ENCODE measurements at regions not wholly inside any gene's neighbourhood (a gene's known extent, or its start where the extent isn't known, plus 50 kb on each side); places are given as distances from the start of the nearest gene placed in this dataset.

DNA sequence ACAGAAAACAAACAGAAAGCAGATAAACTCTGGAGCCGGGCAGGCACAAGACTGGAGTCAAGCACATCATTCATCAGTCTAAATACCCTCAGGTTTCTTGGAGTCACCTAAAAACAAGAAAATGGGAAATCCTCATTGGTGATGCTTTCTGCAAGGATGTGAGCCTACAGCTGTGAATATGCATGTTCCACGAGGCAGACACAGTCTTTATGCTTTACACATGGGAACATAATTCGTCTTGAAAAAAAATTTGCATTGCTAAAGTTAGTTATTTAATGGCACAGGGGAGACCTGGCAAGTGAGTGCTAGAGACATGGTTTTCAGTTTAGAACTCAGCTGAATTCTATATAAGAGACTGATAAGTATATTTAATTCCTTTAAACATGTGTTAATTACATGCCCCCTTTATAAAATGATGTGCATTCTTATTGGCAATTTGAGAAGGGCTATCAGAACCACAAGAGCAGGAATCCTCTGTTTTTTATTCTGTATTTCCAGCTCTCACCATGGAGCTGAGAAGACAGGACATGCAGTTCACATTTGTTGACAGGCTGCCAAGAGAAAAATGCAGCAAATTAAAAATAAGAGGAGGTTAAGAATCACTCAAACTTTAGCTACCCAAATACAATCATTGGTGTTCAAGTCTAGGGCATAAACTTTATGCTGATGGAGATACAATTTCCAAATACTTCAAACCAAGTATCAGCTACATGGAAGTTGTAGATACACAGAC lies 438.0 kb upstream of the MPDZ start:
- Histone ChIP-seq H4K20me1 (ENCODE audit: control insufficient read depth, insufficient read depth, low read depth, low read length) (no peaks in the 10 kb centered on the region), H3K79me2 (ENCODE audit: control insufficient read depth, low read length) (no peaks in the 10 kb centered on the region), H3K4me2 (ENCODE audit: low read length) (no peak overlapping the region), H3K36me3 (ENCODE audit: control insufficient read depth, low read length) (no peaks in the 10 kb centered on the region), H3K4me1 (ENCODE audit: control insufficient read depth, low read length) (no peaks in the 10 kb centered on the region), H3F3A (ENCODE audit: control insufficient read depth, insufficient read depth) (no peaks in the 10 kb centered on the region), H3K27ac (ENCODE audit: low read depth, low read length) (no peak overlapping the region), H3K9me3 (ENCODE audit: control insufficient read depth, insufficient read depth, low read length) (no peaks in the 10 kb centered on the region), H3K27me3 (ENCODE audit: control insufficient read depth, low read length) (no peaks in the 10 kb centered on the region), H3K9me2 (replicated peaks; ENCODE audit: control insufficient read depth, low read length) (no peaks in the 10 kb centered on the region), H3K4me3 (ENCODE audit: low read length) (no peak overlapping the region)
- TF ChIP-seq, protein P1, sequence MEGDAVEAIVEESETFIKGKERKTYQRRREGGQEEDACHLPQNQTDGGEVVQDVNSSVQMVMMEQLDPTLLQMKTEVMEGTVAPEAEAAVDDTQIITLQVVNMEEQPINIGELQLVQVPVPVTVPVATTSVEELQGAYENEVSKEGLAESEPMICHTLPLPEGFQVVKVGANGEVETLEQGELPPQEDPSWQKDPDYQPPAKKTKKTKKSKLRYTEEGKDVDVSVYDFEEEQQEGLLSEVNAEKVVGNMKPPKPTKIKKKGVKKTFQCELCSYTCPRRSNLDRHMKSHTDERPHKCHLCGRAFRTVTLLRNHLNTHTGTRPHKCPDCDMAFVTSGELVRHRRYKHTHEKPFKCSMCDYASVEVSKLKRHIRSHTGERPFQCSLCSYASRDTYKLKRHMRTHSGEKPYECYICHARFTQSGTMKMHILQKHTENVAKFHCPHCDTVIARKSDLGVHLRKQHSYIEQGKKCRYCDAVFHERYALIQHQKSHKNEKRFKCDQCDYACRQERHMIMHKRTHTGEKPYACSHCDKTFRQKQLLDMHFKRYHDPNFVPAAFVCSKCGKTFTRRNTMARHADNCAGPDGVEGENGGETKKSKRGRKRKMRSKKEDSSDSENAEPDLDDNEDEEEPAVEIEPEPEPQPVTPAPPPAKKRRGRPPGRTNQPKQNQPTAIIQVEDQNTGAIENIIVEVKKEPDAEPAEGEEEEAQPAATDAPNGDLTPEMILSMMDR (IDR thresholded peaks at IDR 0.05; ENCODE audit: low read depth, low read length, poor library complexity, severe bottlenecking), result no peak
- no peak for TF ChIP-seq EZH2phosphoT487 (IDR thresholded peaks at IDR 0.05; ENCODE audit: borderline replicate concordance, low read length)

DNA sequence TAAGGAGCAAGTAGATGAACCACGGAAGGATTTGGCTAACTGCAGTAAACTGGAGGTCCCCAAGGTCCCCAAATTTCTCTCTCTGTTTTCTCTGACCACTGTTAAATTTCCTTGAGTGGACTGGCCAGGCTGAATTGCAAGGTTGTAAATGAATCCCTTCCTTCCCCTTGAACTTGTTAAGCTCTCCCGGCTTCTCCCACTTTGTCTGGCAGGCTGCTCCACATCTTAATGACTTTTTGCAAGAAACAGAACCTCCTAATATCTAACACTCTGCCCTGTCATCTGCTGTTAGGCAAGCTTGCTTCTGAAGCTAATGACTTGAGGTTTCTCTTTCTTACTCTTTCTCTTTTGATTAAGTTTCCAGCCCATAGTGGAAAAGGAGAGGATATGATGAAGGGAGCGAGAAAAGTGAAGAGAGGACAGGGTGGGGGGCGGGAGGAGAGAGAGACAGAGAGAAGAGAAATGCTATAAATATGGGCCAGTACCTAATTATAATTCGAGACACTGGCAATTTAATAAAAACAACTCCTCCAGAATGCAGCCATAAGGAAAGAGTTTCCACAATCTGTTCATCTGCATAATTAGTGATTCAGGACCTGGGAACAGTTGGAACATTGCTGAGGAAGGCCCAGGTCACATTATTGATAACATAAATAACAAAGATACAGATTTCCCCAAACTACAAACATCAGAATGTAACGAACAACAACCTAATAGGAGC lies 437.3 kb upstream of the MPDZ start:
- Histone ChIP-seq H3K27ac (ENCODE audit: low read depth, low read length) (no peak overlapping the region), H4K20me1 (ENCODE audit: control insufficient read depth, insufficient read depth, low read depth, low read length) (no peaks in the 10 kb centered on the region), H3K9me2 (replicated peaks; ENCODE audit: control insufficient read depth, low read length) (no peaks in the 10 kb centered on the region), H3K4me3 (ENCODE audit: low read length) (no peak overlapping the region), H3K4me2 (ENCODE audit: low read length) (no peak overlapping the region), H3K4me1 (ENCODE audit: control insufficient read depth, low read length) (no peaks in the 10 kb centered on the region), H3K79me2 (ENCODE audit: control insufficient read depth, low read length) (no peaks in the 10 kb centered on the region), H3K9me3 (ENCODE audit: control insufficient read depth, insufficient read depth, low read length) (no peaks in the 10 kb centered on the region), H3F3A (ENCODE audit: control insufficient read depth, insufficient read depth) (no peaks in the 10 kb centered on the region), H3K27me3 (ENCODE audit: control insufficient read depth, low read length) (no peaks in the 10 kb centered on the region), H3K36me3 (ENCODE audit: control insufficient read depth, low read length) (no peaks in the 10 kb centered on the region)
- TF ChIP-seq, protein P1 (IDR thresholded peaks at IDR 0.05; ENCODE audit: low read depth, low read length, poor library complexity, severe bottlenecking), result no peak
- TF ChIP-seq EZH2phosphoT487 (IDR thresholded peaks at IDR 0.05; ENCODE audit: borderline replicate concordance, low read length), result no peak

DNA sequence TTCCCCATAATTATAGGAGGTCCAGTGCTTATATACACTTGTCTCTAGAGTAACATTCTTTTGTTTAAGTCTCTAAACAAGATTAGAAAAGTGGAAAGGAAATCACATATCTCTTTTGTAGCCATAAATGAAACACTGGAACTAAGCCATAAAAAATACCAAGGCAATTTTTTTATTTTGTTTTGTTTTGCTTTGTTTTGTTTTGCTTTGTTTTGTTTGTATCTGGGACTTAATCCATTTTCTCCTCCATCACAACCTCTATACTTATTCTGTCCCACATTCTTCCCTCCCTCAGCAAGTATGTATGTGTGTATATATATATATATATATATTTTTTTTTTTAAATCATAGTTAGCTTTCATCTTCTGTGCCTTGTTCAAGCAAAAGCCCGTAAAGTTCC lies 436.6 kb upstream of the MPDZ start:
- Histone ChIP-seq H3K4me3 (ENCODE audit: low read length) (no peak overlapping the region), H3K27me3 (ENCODE audit: control insufficient read depth, low read length) (no peaks in the 10 kb centered on the region), H3K27ac (ENCODE audit: low read depth, low read length) (no peak overlapping the region), H3K36me3 (ENCODE audit: control insufficient read depth, low read length) (no peaks in the 10 kb centered on the region), H3K4me1 (ENCODE audit: control insufficient read depth, low read length) (no peaks in the 10 kb centered on the region), H3K79me2 (ENCODE audit: control insufficient read depth, low read length) (no peaks in the 10 kb centered on the region), H3K9me2 (replicated peaks; ENCODE audit: control insufficient read depth, low read length) (no peaks in the 10 kb centered on the region), H4K20me1 (ENCODE audit: control insufficient read depth, insufficient read depth, low read depth, low read length) (no peaks in the 10 kb centered on the region), H3F3A (ENCODE audit: control insufficient read depth, insufficient read depth) (no peaks in the 10 kb centered on the region), H3K9me3 (ENCODE audit: control insufficient read depth, insufficient read depth, low read length) (no peaks in the 10 kb centered on the region), H3K4me2 (ENCODE audit: low read length) (no peak overlapping the region)
- TF ChIP-seq, protein P1 (IDR thresholded peaks at IDR 0.05; ENCODE audit: low read depth, low read length, poor library complexity, severe bottlenecking), result no peak
- TF ChIP-seq EZH2phosphoT487 (IDR thresholded peaks at IDR 0.05; ENCODE audit: borderline replicate concordance, low read length), result no peak

Data from DOHH2 (cell line).